Fibroblast of the aortic adventitia (primary cell): ENCODE measurements at regions not wholly inside any gene's neighbourhood (a gene's known extent, or its start where the extent isn't known, plus 50 kb on each side); places are given as distances from the start of the nearest gene placed in this dataset.

Source experiments
- DNase-seq: peaks from one replicate; pipeline ENCODE4 v3.0.0-alpha.2; 2010; ENCODE audit warnings: low read depth
- H3K4me3 ChIP-seq: 2 replicates; pipeline ENCODE4 v1.5.1; 2011; ENCODE audit warnings: low read depth, mild to moderate bottlenecking, control low read depth, low read length, moderate library complexity
- TF ChIP-seq, protein P1 (sequence below): IDR thresholded peaks from 2 replicates; pipeline ENCODE4 v1.5.1; 2011; ENCODE audit warnings: mild to moderate bottlenecking, low read length, control low read depth, inconsistent platforms; ENCODE audit not compliant: insufficient read depth

DNA sequence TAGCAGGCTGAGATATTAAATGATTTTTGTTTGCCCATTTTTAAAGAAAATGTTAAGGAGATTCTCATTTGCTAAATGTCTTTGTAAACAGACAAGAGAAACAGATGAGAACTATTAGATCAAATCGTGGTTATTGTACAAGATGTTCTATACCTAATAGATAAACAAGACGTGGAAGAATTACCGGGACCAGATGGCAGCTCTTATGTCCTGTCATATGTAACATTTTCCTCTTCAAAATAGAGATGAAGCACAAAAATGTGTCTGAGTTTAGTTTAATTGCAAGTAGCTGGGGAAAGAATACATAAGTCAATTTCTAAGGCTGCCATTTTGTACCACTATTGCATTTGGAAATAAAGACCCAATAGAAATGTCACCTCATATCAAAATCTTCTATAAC, 553.7 kb downstream of the TUSC7 start:
- no peak overlapping the region for H3K4me3 ChIP-seq
- TF ChIP-seq, protein P1, sequence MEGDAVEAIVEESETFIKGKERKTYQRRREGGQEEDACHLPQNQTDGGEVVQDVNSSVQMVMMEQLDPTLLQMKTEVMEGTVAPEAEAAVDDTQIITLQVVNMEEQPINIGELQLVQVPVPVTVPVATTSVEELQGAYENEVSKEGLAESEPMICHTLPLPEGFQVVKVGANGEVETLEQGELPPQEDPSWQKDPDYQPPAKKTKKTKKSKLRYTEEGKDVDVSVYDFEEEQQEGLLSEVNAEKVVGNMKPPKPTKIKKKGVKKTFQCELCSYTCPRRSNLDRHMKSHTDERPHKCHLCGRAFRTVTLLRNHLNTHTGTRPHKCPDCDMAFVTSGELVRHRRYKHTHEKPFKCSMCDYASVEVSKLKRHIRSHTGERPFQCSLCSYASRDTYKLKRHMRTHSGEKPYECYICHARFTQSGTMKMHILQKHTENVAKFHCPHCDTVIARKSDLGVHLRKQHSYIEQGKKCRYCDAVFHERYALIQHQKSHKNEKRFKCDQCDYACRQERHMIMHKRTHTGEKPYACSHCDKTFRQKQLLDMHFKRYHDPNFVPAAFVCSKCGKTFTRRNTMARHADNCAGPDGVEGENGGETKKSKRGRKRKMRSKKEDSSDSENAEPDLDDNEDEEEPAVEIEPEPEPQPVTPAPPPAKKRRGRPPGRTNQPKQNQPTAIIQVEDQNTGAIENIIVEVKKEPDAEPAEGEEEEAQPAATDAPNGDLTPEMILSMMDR = no peak
- no peak for DNase-seq

DNA sequence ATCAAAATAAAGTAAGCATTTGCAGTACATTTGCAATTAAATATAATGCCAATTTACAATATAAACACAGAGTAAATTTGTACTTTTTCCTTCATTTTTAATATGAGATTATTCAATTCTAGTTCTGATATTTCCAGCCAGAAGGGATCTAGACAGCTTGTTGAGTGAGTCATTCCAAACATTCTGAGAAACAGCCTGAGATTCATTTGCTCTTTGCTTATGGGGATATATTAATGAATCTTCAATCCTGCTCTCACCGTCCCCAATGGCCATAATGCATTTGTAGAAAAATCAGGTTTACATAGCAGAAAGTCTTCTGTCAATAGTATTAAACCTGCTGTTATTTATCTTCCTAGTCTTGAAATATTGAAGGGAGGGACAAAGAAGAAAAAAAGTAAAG, 554.2 kb downstream of the TUSC7 start:
- TF ChIP-seq, protein P1 = no peak
- no peak for DNase-seq
- H3K4me3 ChIP-seq = no peak overlapping the region

DNA sequence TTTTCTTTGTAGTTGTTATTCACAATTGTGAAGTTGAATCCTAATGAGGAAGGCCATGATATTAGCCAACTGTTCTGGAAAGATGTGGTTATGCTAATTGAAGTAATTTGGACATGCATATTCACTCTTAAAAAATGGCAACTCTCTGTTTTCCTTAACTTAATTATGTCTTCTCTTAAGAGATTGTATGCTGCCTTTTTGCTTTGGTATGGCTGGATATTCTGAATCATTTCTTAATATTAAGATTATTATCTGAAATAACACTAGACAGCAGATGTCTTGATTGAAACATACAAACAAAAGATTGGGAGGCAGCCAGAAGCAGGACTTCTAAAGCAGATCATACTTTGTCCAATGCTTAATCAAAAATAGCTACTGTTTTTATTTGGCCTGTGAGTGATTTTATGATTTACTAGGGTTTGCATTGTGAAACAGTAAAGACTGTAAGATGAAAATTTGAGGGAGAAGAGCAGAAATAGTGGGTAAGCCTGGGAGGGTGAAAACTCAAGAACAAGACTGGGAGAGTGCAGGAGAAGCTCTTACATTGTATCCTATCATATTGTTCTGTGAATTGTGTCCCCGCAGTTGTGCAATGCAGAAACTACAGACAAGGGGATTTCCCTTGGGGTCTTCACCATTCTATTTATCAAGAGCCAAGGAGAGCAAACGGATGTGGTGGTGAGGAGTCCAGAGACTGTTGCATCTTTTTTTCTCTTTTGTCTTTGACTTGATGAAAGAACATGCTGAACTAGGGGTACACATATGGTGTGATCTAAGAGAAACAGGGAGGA, 554.8 kb downstream of the TUSC7 start:
- TF ChIP-seq, protein P1 = no peak
- H3K4me3 ChIP-seq = no peak overlapping the region
- no peak for DNase-seq

DNA sequence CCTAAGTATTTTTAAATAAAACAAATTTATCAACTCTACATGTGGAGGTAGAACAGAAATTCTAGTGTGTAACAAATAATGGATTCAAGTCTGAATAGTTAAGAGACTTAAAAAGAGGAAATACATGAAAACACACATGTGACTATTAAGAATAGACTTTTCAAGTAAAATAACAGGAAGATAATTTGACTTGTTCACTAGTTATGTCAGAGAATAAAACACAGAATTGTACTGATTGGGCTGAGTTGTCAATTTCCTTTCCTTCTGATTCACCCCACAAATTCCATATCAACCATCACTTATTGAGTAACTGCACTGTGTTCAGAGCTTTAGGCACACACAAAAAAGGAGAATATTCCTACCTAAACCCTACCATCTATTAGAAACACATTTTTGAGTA, 557.2 kb downstream of the TUSC7 start:
- TF ChIP-seq, protein P1 = no peak
- no peak for DNase-seq
- H3K4me3 ChIP-seq = no peak overlapping the region

DNA sequence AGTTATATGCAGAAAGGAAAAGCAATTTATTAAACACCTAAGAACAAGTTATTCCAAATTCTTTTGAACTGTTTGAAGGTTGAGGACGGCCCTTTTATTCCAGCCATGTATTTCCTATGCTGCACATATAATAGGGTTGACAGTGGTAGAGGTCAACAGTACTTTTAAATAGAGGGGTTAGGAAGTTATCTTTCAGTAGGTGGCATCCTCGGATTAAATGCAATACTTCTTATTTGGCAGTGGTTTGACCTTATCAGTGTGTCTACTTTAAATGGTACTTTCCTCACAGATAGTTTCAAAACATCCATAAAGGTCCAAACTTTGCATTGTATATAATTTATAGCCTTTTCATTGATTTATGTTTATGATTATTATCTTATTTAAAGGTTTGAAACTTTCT, 558.7 kb downstream of the TUSC7 start:
- TF ChIP-seq, protein P1 = no peak
- no peak for DNase-seq
- H3K4me3 ChIP-seq = no peak overlapping the region

DNA sequence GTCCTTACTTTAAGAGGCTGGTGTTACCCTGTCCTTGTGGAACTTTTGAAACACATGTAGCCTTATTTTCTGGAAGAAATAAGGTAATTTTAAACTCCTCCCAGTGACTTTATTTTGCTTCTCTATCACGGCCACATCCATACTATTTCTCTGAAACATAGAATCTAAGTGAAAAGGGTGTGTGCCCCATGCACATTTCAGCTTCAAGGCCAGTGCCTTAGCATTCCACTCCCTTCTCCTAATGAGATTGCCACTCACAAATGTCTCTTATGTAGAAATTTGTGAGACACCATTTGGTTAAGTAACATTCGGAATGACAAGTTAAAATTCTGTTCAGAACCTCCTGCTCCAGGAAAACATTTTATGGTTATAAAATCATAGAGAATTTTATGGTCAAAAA, 562.7 kb downstream of the TUSC7 start:
- TF ChIP-seq, protein P1 = no peak
- DNase-seq = no peak
- no peak overlapping the region for H3K4me3 ChIP-seq
